ENCODE measurements at regions not wholly inside any gene's neighbourhood (a gene's known extent, or its start where the extent isn't known, plus 50 kb on each side); places are given as distances from the start of the nearest gene placed in this dataset.

- Histone ChIP-seq H3K4me2 (ENCODE audit: low read length) (no peak overlapping the region), H3K9me2 (replicated peaks; ENCODE audit: control insufficient read depth, low read length) (no peaks in the 10 kb centered on the region), H3K27me3 (ENCODE audit: control insufficient read depth, low read length) (no peaks in the 10 kb centered on the region), H3K36me3 (ENCODE audit: control insufficient read depth, low read length) (no peaks in the 10 kb centered on the region), H3K27ac (ENCODE audit: low read depth, low read length) (no peak overlapping the region), H3K4me1 (ENCODE audit: control insufficient read depth, low read length) (no peaks in the 10 kb centered on the region), H3K79me2 (ENCODE audit: control insufficient read depth, low read length) (no peaks in the 10 kb centered on the region), H3K9me3 (ENCODE audit: control insufficient read depth, insufficient read depth, low read length) (no peaks in the 10 kb centered on the region), H4K20me1 (ENCODE audit: control insufficient read depth, insufficient read depth, low read depth, low read length) (no peaks in the 10 kb centered on the region), H3K4me3 (ENCODE audit: low read length) (no peak overlapping the region), H3F3A (ENCODE audit: control insufficient read depth, insufficient read depth) (no peaks in the 10 kb centered on the region)
- TF ChIP-seq EZH2phosphoT487 (IDR thresholded peaks at IDR 0.05; ENCODE audit: borderline replicate concordance, low read length) (no peak), CTCF (IDR thresholded peaks at IDR 0.05; ENCODE audit: low read depth, low read length, poor library complexity, severe bottlenecking) (no peak)
Observed at GRCh38 chr1:177586429-177586828, 383.4 kb downstream of the SEC16B start.

- H3F3A ChIP-seq (ENCODE audit: control insufficient read depth, insufficient read depth): no peaks in the 10 kb centered on the region
- no peaks in the 10 kb centered on the region for H3K36me3 ChIP-seq (ENCODE audit: control insufficient read depth, low read length)
- no peaks in the 10 kb centered on the region for H3K9me3 ChIP-seq (ENCODE audit: control insufficient read depth, insufficient read depth, low read length)
- no peak overlapping the region for H3K4me2 ChIP-seq (ENCODE audit: low read length)
- no peaks in the 10 kb centered on the region for H4K20me1 ChIP-seq (ENCODE audit: control insufficient read depth, insufficient read depth, low read depth, low read length)
- H3K4me1 ChIP-seq (ENCODE audit: control insufficient read depth, low read length): no peaks in the 10 kb centered on the region
- TF ChIP-seq EZH2phosphoT487 (IDR thresholded peaks at IDR 0.05; ENCODE audit: borderline replicate concordance, low read length): no peak
- no peak for TF ChIP-seq CTCF (IDR thresholded peaks at IDR 0.05; ENCODE audit: low read depth, low read length, poor library complexity, severe bottlenecking)
- H3K27me3 ChIP-seq (ENCODE audit: control insufficient read depth, low read length): no peaks in the 10 kb centered on the region
- H3K4me3 ChIP-seq (ENCODE audit: low read length): no peak overlapping the region
- no peak overlapping the region for H3K27ac ChIP-seq (ENCODE audit: low read depth, low read length)
- H3K79me2 ChIP-seq (ENCODE audit: control insufficient read depth, low read length): no peaks in the 10 kb centered on the region
- no peaks in the 10 kb centered on the region for H3K9me2 ChIP-seq (replicated peaks; ENCODE audit: control insufficient read depth, low read length)
Observed at GRCh38 chr1:177585302-177586220, 384.3 kb downstream of the SEC16B start.

GRCh38 chr1:177573901-177574300, 396.0 kb downstream of the SEC16B start:
- H3K9me3 ChIP-seq (ENCODE audit: control insufficient read depth, insufficient read depth, low read length): no peaks in the 10 kb centered on the region
- no peak for TF ChIP-seq EZH2phosphoT487 (IDR thresholded peaks at IDR 0.05; ENCODE audit: borderline replicate concordance, low read length)
- no peak for TF ChIP-seq CTCF (IDR thresholded peaks at IDR 0.05; ENCODE audit: low read depth, low read length, poor library complexity, severe bottlenecking)
- H3K4me3 ChIP-seq (ENCODE audit: low read length): no peak overlapping the region
- H3K27ac ChIP-seq (ENCODE audit: low read depth, low read length): no peak overlapping the region
- no peak overlapping the region for H3K4me2 ChIP-seq (ENCODE audit: low read length)
- H3F3A ChIP-seq (ENCODE audit: control insufficient read depth, insufficient read depth): no peaks in the 10 kb centered on the region
- H4K20me1 ChIP-seq (ENCODE audit: control insufficient read depth, insufficient read depth, low read depth, low read length): no peaks in the 10 kb centered on the region
- no peaks in the 10 kb centered on the region for H3K79me2 ChIP-seq (ENCODE audit: control insufficient read depth, low read length)
- H3K27me3 ChIP-seq (ENCODE audit: control insufficient read depth, low read length): no peaks in the 10 kb centered on the region
- no peaks in the 10 kb centered on the region for H3K36me3 ChIP-seq (ENCODE audit: control insufficient read depth, low read length)
- H3K9me2 ChIP-seq (replicated peaks; ENCODE audit: control insufficient read depth, low read length): no peaks in the 10 kb centered on the region
- H3K4me1 ChIP-seq (ENCODE audit: control insufficient read depth, low read length): no peaks in the 10 kb centered on the region

All from DOHH2 (cell line).